Endothelial cell (in vitro differentiated cells): ENCODE measurements at regions not wholly inside any gene's neighbourhood (a gene's known extent, or its start where the extent isn't known, plus 50 kb on each side); places are given as distances from the start of the nearest gene placed in this dataset.
A peak's percentile ranks its signal among the peaks of the same experiment; 100 is the strongest.

ENCODE experiments used
- DNase-seq: peaks from one replicate; pipeline ENCODE4 v3.0.0; 2021; ENCODE audit warnings: low spot score
- H3K27ac Mint-ChIP-seq: one replicate; pipeline ENCODE4 v1.8.0; 2021; ENCODE audit warnings: mixed read lengths, inconsistent platforms; ENCODE audit not compliant: unreplicated experiment
- H3K27me3 Mint-ChIP-seq: one replicate; pipeline ENCODE4 v1.8.0; 2021; ENCODE audit warnings: mild to moderate bottlenecking, moderate library complexity, mixed read lengths, inconsistent platforms; ENCODE audit not compliant: unreplicated experiment
- H3K36me3 Mint-ChIP-seq: one replicate; pipeline ENCODE4 v1.8.0; 2021; ENCODE audit warnings: mild to moderate bottlenecking, low read depth, mixed read lengths, inconsistent platforms; ENCODE audit not compliant: unreplicated experiment
- H3K4me1 Mint-ChIP-seq: one replicate; pipeline ENCODE4 v1.8.0; 2021; ENCODE audit warnings: mild to moderate bottlenecking, mixed read lengths, inconsistent platforms; ENCODE audit not compliant: unreplicated experiment
- H3K4me3 Mint-ChIP-seq: one replicate; pipeline ENCODE4 v1.8.0; 2021; ENCODE audit warnings: mild to moderate bottlenecking, mixed read lengths, inconsistent platforms; ENCODE audit not compliant: unreplicated experiment
- H3K9me3 Mint-ChIP-seq: one replicate; pipeline ENCODE4 v1.8.0; 2021; ENCODE audit warnings: mixed read lengths, inconsistent platforms; ENCODE audit not compliant: unreplicated experiment
- CTCF ChIP-seq: fragments of 200-600 bp; sonication (generic); IDR thresholded peaks from one replicate; pipeline ENCODE4 v1.5.0; 2021; ENCODE audit warnings: antibody characterized with exemption; ENCODE audit not compliant: unreplicated experiment

- Mint-ChIP-seq H3K4me3 (no peak overlapping the region), H3K36me3 (no peaks in the 10 kb centered on the region), H3K27me3 (peaks cover 1% of the 10 kb centered on the region), H3K9me3 (no peaks in the 10 kb centered on the region), H3K27ac (no peak overlapping the region), H3K4me1 (peaks cover 16% of the 10 kb centered on the region)
- no peak for DNase-seq
- TF ChIP-seq CTCF: no peak
These were observed 58.3 kb upstream of the LARP1 start for GRCh38 chr5:154696891-154697290.

GRCh38 chr5:154694159-154694558, 61.0 kb upstream of the LARP1 start:
- H3K9me3 Mint-ChIP-seq: no peaks in the 10 kb centered on the region
- no peak for TF ChIP-seq CTCF
- H3K27me3 Mint-ChIP-seq: peaks cover 1% of the 10 kb centered on the region
- no peak for DNase-seq
- no peak overlapping the region for H3K4me3 Mint-ChIP-seq
- H3K27ac Mint-ChIP-seq: no peak overlapping the region
- no peaks in the 10 kb centered on the region for H3K36me3 Mint-ChIP-seq
- peaks cover 17% of the 10 kb centered on the region for H3K4me1 Mint-ChIP-seq

- H3K27ac Mint-ChIP-seq: no peak overlapping the region
- no peaks in the 10 kb centered on the region for H3K9me3 Mint-ChIP-seq
- H3K4me1 Mint-ChIP-seq: peaks cover 8% of the 10 kb centered on the region
- no peak overlapping the region for H3K4me3 Mint-ChIP-seq
- no peak for TF ChIP-seq CTCF
- DNase-seq: no peak
- H3K27me3 Mint-ChIP-seq: peaks cover 4% of the 10 kb centered on the region
- H3K36me3 Mint-ChIP-seq: peaks cover 8% of the 10 kb centered on the region
These were observed 64.7 kb upstream of the LARP1 start for GRCh38 chr5:154690488-154690887.

- H3K9me3 Mint-ChIP-seq: no peaks in the 10 kb centered on the region
- no peak for TF ChIP-seq CTCF
- H3K27me3 Mint-ChIP-seq: peaks cover 3% of the 10 kb centered on the region
- DNase-seq: no peak
- peaks cover 14% of the 10 kb centered on the region for H3K36me3 Mint-ChIP-seq
- H3K4me3 Mint-ChIP-seq: peak overlapping the region; percentile 4
- H3K4me1 Mint-ChIP-seq: peaks cover 7% of the 10 kb centered on the region
- no peak overlapping the region for H3K27ac Mint-ChIP-seq
These were observed 68.7 kb upstream of the LARP1 start for GRCh38 chr5:154686490-154686889.

- H3K36me3 Mint-ChIP-seq: peaks cover 14% of the 10 kb centered on the region
- H3K27ac Mint-ChIP-seq: peak overlapping the region; percentile 85
- H3K4me1 Mint-ChIP-seq: peaks cover 7% of the 10 kb centered on the region
- H3K4me3 Mint-ChIP-seq: peak overlapping the region; percentile 88
- TF ChIP-seq CTCF: no peak
- no peaks in the 10 kb centered on the region for H3K9me3 Mint-ChIP-seq
- DNase-seq: no peak
- H3K27me3 Mint-ChIP-seq: peaks cover 4% of the 10 kb centered on the region
These were observed 71.9 kb upstream of the LARP1 start for GRCh38 chr5:154683101-154683880.
